ENCODE measurements at regions not wholly inside any gene's neighbourhood (a gene's known extent, or its start where the extent isn't known, plus 50 kb on each side); places are given as distances from the start of the nearest gene placed in this dataset.

GRCh38 chr1:234968451-234968850 lies 160.2 kb downstream of the TOMM20 start:
- Histone ChIP-seq H3K27me3 (replicated peaks; ENCODE audit: insufficient read depth, low read depth, low read length, poor library complexity) (no peaks in the 10 kb centered on the region), H3K27ac (ENCODE audit: low read depth, low read length, poor library complexity, severe bottlenecking) (no peak overlapping the region), H3K36me3 (ENCODE audit: insufficient read depth, low read length, poor library complexity, severe bottlenecking) (no peaks in the 10 kb centered on the region), H3K4me3 (ENCODE audit: low read depth, low read length, poor library complexity, severe bottlenecking) (no peak overlapping the region), H3K9me3 (ENCODE audit: low read depth, low read length, poor library complexity, severe bottlenecking) (no peaks in the 10 kb centered on the region), H3K4me1 (ENCODE audit: insufficient read depth, low read length, poor library complexity, severe bottlenecking) (peaks cover 9% of the 10 kb centered on the region)
- CTCF ChIA-PET: no interaction called here
- no TSS peak for BruUV-seq (replicated peaks)
- POLR2A ChIA-PET (ENCODE audit: low non-redundant PET): no interaction called here
- intact Hi-C loops (cut with micrococcal nuclease; ENCODE audit: unreplicated experiment): no loop called here
- TF ChIP-seq CTCF (conservative IDR thresholded peaks at IDR 0.05; ENCODE audit: low read depth, low read length) (no peak), EZH2 (IDR thresholded peaks at IDR 0.05; ENCODE audit: borderline replicate concordance, low read depth, low read length, poor library complexity, severe bottlenecking) (no peak)
- DNase-seq (ENCODE audit: low spot score): no peak

- Histone ChIP-seq H3K4me1 (ENCODE audit: insufficient read depth, low read length, poor library complexity, severe bottlenecking) (peaks cover 9% of the 10 kb centered on the region), H3K9me3 (ENCODE audit: low read depth, low read length, poor library complexity, severe bottlenecking) (no peaks in the 10 kb centered on the region), H3K36me3 (ENCODE audit: insufficient read depth, low read length, poor library complexity, severe bottlenecking) (no peaks in the 10 kb centered on the region), H3K27me3 (replicated peaks; ENCODE audit: insufficient read depth, low read depth, low read length, poor library complexity) (no peaks in the 10 kb centered on the region), H3K27ac (ENCODE audit: low read depth, low read length, poor library complexity, severe bottlenecking) (no peak overlapping the region), H3K4me3 (ENCODE audit: low read depth, low read length, poor library complexity, severe bottlenecking) (no peak overlapping the region)
- DNase-seq (ENCODE audit: low spot score): no peak
- intact Hi-C loops (cut with micrococcal nuclease; ENCODE audit: unreplicated experiment): no loop called here
- TF ChIP-seq CTCF (conservative IDR thresholded peaks at IDR 0.05; ENCODE audit: low read depth, low read length): no peak
- no peak for TF ChIP-seq EZH2 (IDR thresholded peaks at IDR 0.05; ENCODE audit: borderline replicate concordance, low read depth, low read length, poor library complexity, severe bottlenecking)
- ChIA-PET CTCF (no interaction called here), POLR2A (ENCODE audit: low non-redundant PET) (no interaction called here)
- no TSS peak for BruUV-seq (replicated peaks)
These were observed 161.5 kb downstream of the TOMM20 start for GRCh38 chr1:234967121-234967520.

GRCh38 chr1:234965111-234965510 lies 163.5 kb downstream of the TOMM20 start:
- TF ChIP-seq EZH2 (IDR thresholded peaks at IDR 0.05; ENCODE audit: borderline replicate concordance, low read depth, low read length, poor library complexity, severe bottlenecking) (no peak), CTCF (conservative IDR thresholded peaks at IDR 0.05; ENCODE audit: low read depth, low read length) (no peak)
- POLR2A ChIA-PET (ENCODE audit: low non-redundant PET): no interaction called here
- CTCF ChIA-PET: no interaction called here
- H3K27ac ChIP-seq (ENCODE audit: low read depth, low read length, poor library complexity, severe bottlenecking): no peak overlapping the region
- intact Hi-C loops (cut with micrococcal nuclease; ENCODE audit: unreplicated experiment): no loop called here
- no peak overlapping the region for H3K4me3 ChIP-seq (ENCODE audit: low read depth, low read length, poor library complexity, severe bottlenecking)
- BruUV-seq (replicated peaks): no TSS peak
- no peaks in the 10 kb centered on the region for H3K36me3 ChIP-seq (ENCODE audit: insufficient read depth, low read length, poor library complexity, severe bottlenecking)
- H3K9me3 ChIP-seq (ENCODE audit: low read depth, low read length, poor library complexity, severe bottlenecking): no peaks in the 10 kb centered on the region
- no peaks in the 10 kb centered on the region for H3K4me1 ChIP-seq (ENCODE audit: insufficient read depth, low read length, poor library complexity, severe bottlenecking)
- DNase-seq (ENCODE audit: low spot score): no peak
- no peaks in the 10 kb centered on the region for H3K27me3 ChIP-seq (replicated peaks; ENCODE audit: insufficient read depth, low read depth, low read length, poor library complexity)
